Gastrocnemius medialis (tissue), 4 donors: ENCODE measurements at regions not wholly inside any gene's neighbourhood (a gene's known extent, or its start where the extent isn't known, plus 50 kb on each side); places are given as distances from the start of the nearest gene placed in this dataset.

Experiments used
- ATAC-seq, 2 donors: fragments of 150-250 bp; one replicate each; pipeline ENCODE4 v1.9.1; 2016
- DNase-seq, 2 donors: peaks; one replicate each; pipeline ENCODE4 v3.0.0-alpha.2; 2019
- H3K27ac ChIP-seq, 4 donors: fragments of 200-600 bp; sonication (generic); 1 replicate in 1 of 4; 2 replicates in 3 of 4; pipeline ENCODE4 v1.5.1; 2016 to 2018; ENCODE audit warnings: mild to moderate bottlenecking in 2 of 4, moderate library complexity in 1 of 4
- H3K27me3 ChIP-seq, 3 donors: fragments of 200-600 bp; sonication (generic) in 2 of 3; 1 replicate in 1 of 3; 2 replicates in 2 of 3; pipeline versions ENCODE4 v1.5.1 to v1.6.0; 2016 to 2019; ENCODE audit warnings: mild to moderate bottlenecking in 1 of 3, moderate library complexity in 1 of 3
- H3K36me3 ChIP-seq, 2 donors: fragments of 200-600 bp; sonication (generic) in 1 of 2; one replicate each; pipeline ENCODE4 v1.5.1; 2017 to 2018
- H3K4me1 ChIP-seq, 2 donors: fragments of 200-600 bp; sonication (generic) in 1 of 2; one replicate each; pipeline ENCODE4 v1.5.1; 2016 to 2017; ENCODE audit warnings: mild to moderate bottlenecking in 2 of 2
- H3K4me3 ChIP-seq, 4 donors: fragments of 200-600 bp; sonication (generic) in 3 of 4; 1 replicate in 1 of 4; 2 replicates in 3 of 4; pipeline ENCODE4 v1.5.1; 2016 to 2019; ENCODE audit warnings: mild to moderate bottlenecking in 2 of 4
- H3K9me3 ChIP-seq, 3 donors: fragments of 200-600 bp; sonication (generic) in 2 of 3; 1 replicate in 1 of 3; 2 replicates in 2 of 3; pipeline ENCODE4 v1.5.1; 2016 to 2019
- POLR2A ChIP-seq, 2 donors: fragments of 450-650 bp; IDR thresholded peaks; one replicate each; pipeline ENCODE4 v1.6.1; 2017; ENCODE audit warnings: antibody characterized with exemption in 2 of 2, mild to moderate bottlenecking in 2 of 2, moderate library complexity in 2 of 2
- in situ Hi-C, 4 donors: fragments of 200-750 bp; cut with MboI; loops; one replicate each; pipeline versions ENCODE4 v1.15.0 to v1.8.0; 2017; ENCODE audit warnings: low sequenced_read_pairs in 4 of 4
- intact Hi-C: fragments of 100-400 bp; cut with DNase I; formaldehyde crosslinking; loops from one replicate; pipeline ENCODE4 v1.15.1; 2023; ENCODE audit warnings: low total_unique reads
- TF ChIP-seq, protein P1 (sequence below), 5 experiments: fragments of 450-650 bp in 3 of 5; fragments of 200-600 bp in 2 of 5; sonication (generic) in 2 of 5; IDR thresholded peaks in 4 of 5; conservative IDR thresholded peaks in 1 of 5; 1 replicate in 4 of 5; 2 replicates in 1 of 5; pipeline ENCODE4 v1.5.1; 2016 to 2019; ENCODE audit warnings: antibody characterized with exemption in 5 of 5, mild to moderate bottlenecking in 3 of 5, moderate library complexity in 3 of 5

DNA sequence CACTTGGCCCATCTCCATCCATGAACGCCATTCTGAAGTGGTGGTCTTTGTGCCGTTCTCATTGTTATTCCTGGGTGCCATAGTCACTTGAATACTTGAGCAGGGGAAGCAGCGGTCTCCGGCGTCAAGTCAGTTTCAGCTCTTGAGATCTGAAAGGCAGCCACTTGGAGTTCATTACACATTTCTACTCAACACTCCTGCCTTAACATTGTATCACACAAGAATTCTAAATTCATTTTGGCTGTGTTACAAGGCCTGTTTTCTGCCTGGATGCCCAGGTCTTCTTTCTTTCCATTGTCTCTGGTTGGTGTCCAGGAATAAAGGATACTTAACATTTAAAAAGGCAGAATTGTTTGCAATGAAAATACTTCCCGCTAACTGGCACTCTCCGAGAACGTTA, 69.0 kb upstream of the RAB11FIP2 start:
- in situ Hi-C loops (no loop called here), intact Hi-C loops (no loop called here)
- Histone ChIP-seq H3K9me3 (no peaks in the 10 kb centered on the region), H3K27ac (no peak overlapping the region), H3K4me1 (no peaks in the 10 kb centered on the region), H3K36me3 (no peaks in the 10 kb centered on the region), H3K27me3 (no peaks in the 10 kb centered on the region), H3K4me3 (no peak overlapping the region)
- DNase-seq (no peak), ATAC-seq (no peak)
- TF ChIP-seq, protein P1, sequence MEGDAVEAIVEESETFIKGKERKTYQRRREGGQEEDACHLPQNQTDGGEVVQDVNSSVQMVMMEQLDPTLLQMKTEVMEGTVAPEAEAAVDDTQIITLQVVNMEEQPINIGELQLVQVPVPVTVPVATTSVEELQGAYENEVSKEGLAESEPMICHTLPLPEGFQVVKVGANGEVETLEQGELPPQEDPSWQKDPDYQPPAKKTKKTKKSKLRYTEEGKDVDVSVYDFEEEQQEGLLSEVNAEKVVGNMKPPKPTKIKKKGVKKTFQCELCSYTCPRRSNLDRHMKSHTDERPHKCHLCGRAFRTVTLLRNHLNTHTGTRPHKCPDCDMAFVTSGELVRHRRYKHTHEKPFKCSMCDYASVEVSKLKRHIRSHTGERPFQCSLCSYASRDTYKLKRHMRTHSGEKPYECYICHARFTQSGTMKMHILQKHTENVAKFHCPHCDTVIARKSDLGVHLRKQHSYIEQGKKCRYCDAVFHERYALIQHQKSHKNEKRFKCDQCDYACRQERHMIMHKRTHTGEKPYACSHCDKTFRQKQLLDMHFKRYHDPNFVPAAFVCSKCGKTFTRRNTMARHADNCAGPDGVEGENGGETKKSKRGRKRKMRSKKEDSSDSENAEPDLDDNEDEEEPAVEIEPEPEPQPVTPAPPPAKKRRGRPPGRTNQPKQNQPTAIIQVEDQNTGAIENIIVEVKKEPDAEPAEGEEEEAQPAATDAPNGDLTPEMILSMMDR (IDR thresholded peaks at IDR 0.05 in 4 of 5, conservative IDR thresholded peaks at IDR 0.05 in 1 of 5), result no peak
- no peak for TF ChIP-seq POLR2A (IDR thresholded peaks at IDR 0.05)

DNA sequence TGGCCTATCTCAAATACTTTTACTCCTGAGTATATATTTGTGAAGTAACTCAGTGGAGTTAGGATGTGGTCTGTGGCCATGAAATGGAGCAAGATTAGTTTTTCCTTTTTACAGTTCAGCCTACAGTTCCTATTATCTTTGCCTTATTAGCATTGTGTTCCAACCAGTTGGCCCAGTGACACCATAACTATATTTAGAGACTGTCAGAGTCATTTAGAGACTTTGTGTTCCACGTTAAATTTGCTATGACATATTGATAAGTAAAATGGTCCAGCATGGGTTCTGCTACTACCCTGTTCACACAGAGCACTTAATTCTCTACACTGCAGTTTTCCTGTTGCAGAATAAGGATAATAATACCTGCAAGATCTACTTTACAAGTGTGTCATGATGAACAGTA, 68.3 kb upstream of the RAB11FIP2 start:
- ATAC-seq (no peak), DNase-seq (no peak)
- no peaks in the 10 kb centered on the region for H3K9me3 ChIP-seq
- no peaks in the 10 kb centered on the region for H3K36me3 ChIP-seq
- intact Hi-C loops, result no loop called here
- no peak overlapping the region for H3K4me3 ChIP-seq
- H3K27me3 ChIP-seq, result no peaks in the 10 kb centered on the region
- TF ChIP-seq POLR2A (IDR thresholded peaks at IDR 0.05), result no peak
- TF ChIP-seq, protein P1 (IDR thresholded peaks at IDR 0.05 in 4 of 5, conservative IDR thresholded peaks at IDR 0.05 in 1 of 5), result no peak
- H3K27ac ChIP-seq, result no peak overlapping the region
- in situ Hi-C loops, result no loop called here
- no peaks in the 10 kb centered on the region for H3K4me1 ChIP-seq

DNA sequence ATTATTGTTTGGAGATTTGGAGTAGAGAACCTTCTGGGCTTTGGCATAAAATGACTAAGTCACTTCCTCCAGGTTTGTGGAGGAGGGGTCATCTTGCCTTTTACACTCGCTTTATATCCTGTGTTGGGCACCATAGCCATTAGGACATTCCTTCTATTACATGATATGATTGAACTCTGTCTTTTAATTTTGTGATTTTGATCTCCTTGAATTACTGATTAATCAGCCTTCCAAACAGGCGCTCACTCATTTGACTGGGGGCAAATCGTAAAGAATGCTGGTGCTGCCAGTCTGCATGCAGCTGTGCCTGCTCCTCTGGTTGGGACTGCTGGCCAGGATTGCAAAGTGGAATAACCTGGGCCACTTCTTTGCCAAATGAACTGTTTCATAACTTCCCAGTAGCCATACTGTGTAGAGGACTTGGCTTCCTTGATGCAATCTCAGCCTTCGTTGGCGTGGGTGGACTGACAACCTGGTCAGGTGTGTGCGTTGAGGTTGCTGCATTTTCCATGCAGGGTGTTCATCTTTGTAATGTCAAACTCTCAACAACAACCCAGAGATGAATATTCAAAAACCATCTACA, 65.9 kb upstream of the RAB11FIP2 start:
- intact Hi-C loops (no loop called here), in situ Hi-C loops (no loop called here)
- no peaks in the 10 kb centered on the region for H3K9me3 ChIP-seq

DNA sequence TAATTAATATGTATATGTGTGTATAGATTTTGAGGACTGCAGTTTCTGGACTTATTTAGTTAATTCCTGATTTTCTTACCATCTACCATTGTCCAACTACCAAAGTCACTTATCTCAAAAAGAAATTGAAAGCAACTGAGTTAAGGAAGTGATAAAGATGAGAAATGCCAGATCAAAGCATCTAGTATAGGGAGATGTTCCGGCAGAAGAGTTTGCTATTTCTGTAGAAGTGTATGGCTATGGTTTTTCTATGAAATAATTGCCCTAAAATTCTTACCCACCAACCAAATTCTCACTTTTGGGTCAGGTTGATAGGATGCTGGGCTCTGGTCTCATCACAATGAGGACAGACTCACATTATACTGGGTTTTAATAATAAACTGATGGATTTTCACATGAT, 64.0 kb upstream of the RAB11FIP2 start:
- Histone ChIP-seq H3K27me3 (no peaks in the 10 kb centered on the region), H3K4me3 (no peak overlapping the region), H3K4me1 (no peaks in the 10 kb centered on the region), H3K9me3 (no peaks in the 10 kb centered on the region), H3K36me3 (no peaks in the 10 kb centered on the region), H3K27ac (no peak overlapping the region)
- in situ Hi-C loops (no loop called here), intact Hi-C loops (no loop called here)
- ATAC-seq, result no peak
- TF ChIP-seq, protein P1 (IDR thresholded peaks at IDR 0.05 in 4 of 5, conservative IDR thresholded peaks at IDR 0.05 in 1 of 5), result no peak
- TF ChIP-seq POLR2A (IDR thresholded peaks at IDR 0.05), result no peak
- DNase-seq, result no peak

More for the DNA sequence above, 65.9 kb upstream of the RAB11FIP2 start:
- H3K27ac ChIP-seq, result no peak overlapping the region
- no peaks in the 10 kb centered on the region for H3K4me1 ChIP-seq
- H3K36me3 ChIP-seq, result no peaks in the 10 kb centered on the region
- DNase-seq, result no peak
- no peaks in the 10 kb centered on the region for H3K27me3 ChIP-seq
- no peak overlapping the region for H3K4me3 ChIP-seq
- TF ChIP-seq, protein P1 (IDR thresholded peaks at IDR 0.05 in 4 of 5, conservative IDR thresholded peaks at IDR 0.05 in 1 of 5), result no peak
- TF ChIP-seq POLR2A (IDR thresholded peaks at IDR 0.05), result no peak
- no peak for ATAC-seq
